ENCODE measurements at regions not wholly inside any gene's neighbourhood (a gene's known extent, or its start where the extent isn't known, plus 50 kb on each side); places are given as distances from the start of the nearest gene placed in this dataset.

- no peak for DNase-seq (ENCODE audit: low read depth in 3 of 3, low spot score in 2 of 3)
Observed at GRCh38 chr17:77893144-77894044, 65.1 kb upstream of the TNRC6C start.

DNA sequence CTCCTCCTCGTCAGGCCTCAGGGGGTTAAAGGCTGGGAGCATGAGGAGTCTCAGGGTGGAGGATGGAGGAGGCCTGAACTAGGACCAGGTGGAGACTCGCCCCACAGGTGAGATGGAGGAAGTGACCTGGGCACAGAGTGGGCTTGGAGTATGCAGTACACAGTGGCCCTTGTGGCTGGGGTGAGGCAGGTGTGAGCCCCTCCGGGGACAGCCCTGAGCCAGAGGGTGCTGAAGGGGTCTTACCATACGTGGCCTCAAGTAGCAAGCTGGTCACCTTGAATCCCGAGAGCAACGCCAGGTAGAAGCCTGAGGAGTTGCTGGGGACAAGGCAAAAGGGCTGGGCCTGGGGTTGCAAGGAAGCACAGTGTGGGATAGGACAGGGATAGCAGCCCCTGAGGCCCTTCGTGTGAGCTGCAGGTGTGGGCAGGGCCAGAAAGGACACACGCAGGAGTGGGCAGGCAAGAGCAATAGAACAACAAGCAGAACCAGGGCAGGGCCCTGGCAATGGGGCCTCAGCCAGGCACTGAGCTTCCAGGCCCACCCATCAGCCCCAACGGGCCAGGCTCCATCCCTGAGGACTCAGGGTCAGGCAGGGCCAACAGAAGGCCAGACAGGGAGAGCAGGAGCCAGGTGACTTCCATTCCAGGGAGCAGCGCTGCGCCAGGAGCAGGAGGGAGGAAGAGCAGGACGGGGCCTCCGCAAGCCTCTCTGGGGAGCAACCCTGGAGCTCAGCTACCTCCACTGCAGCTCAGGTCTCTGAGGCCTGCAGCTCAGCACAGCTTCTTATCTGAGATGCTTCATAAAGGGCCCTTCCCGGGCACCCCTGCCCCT lies 64.2 kb upstream of the TNRC6C start:
- no peak for DNase-seq (ENCODE audit: low read depth in 3 of 3, low spot score in 2 of 3)

- no peak for DNase-seq (ENCODE audit: low read depth in 3 of 3, low spot score in 2 of 3)
Observed at GRCh38 chr17:77897741-77898301, 60.7 kb upstream of the TNRC6C start.

DNA sequence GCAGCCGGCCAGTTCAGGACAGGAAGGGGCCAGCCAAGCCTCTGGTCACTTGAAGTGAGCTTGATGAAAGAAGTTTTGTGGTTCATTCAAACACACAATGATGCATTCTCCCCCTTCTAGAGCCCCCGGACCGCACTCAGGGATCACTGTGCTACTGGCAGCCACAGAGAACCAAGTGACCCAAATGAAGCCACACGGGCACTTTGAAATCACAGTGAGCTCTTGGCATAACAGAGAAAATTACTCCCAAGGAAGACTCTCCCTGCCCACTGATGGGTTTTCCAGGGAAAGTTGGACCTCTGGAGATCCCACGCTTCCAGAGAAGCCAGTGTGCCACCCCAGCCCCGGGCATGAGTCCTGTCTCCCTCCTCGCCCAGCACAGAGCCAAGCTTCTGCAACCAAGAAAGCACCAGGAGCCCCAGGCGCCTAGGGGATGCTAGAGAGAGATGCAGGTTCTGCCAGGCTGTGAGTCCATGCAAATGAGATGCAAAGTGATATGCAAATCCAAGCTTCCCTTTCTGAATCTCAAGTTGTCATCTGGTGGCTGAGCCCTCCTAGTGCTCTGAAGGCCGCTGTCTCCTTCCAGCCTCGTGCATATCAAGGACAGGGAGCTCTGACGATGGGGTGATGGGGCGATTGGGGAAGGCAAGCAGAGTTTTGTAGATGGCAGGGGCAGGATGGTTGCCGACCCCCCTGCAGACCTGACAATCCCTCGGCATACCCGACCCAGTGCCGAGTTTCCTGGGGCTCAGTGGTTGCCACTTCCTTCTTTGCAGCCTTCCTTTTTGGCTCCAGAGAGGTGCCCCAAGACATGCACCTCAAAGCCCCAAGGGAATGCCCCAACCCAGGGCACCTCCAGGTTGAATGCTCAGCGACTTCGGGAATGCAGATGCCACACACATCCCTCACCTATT lies 59.7 kb upstream of the TNRC6C start:
- DNase-seq (ENCODE audit: low read depth in 3 of 3, low spot score in 2 of 3), result no peak

DNA sequence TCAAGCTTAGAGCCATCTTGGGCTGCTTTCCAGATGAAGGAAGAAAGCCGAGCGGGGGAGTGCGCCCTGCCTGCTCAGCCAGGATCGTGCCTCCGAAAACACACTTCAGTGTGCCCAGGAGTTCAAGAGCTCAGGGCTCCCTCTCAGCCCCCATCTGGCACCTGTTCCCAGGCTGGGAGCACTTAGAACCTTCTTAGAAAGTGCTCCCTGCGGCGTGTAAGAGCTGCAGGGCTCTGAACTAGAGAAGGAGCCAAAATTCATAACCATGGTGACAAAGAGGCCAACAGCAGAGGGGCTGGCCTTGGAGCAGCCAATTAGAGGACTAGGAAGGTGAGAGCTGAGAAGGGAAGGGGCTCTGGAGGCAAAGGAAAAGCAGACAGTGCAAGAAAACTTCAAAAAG lies 59.0 kb upstream of the TNRC6C start:
- DNase-seq (ENCODE audit: low read depth in 3 of 3, low spot score in 2 of 3), result no peak

GRCh38 chr17:77901481-77901880 lies 57.0 kb upstream of the TNRC6C start:
- no peak for DNase-seq (ENCODE audit: low read depth in 3 of 3, low spot score in 2 of 3)

- no peak for DNase-seq (ENCODE audit: low read depth in 3 of 3, low spot score in 2 of 3)
Observed at GRCh38 chr17:77905266-77905665, 53.2 kb upstream of the TNRC6C start.

- DNase-seq (ENCODE audit: low read depth in 3 of 3, low spot score in 2 of 3), result no peak
Observed at GRCh38 chr17:77905766-77906165, 52.7 kb upstream of the TNRC6C start.

- no peak for DNase-seq (ENCODE audit: low read depth in 3 of 3, low spot score in 2 of 3)
Observed at GRCh38 chr17:77906377-77906871, 52.1 kb upstream of the TNRC6C start.

DNA sequence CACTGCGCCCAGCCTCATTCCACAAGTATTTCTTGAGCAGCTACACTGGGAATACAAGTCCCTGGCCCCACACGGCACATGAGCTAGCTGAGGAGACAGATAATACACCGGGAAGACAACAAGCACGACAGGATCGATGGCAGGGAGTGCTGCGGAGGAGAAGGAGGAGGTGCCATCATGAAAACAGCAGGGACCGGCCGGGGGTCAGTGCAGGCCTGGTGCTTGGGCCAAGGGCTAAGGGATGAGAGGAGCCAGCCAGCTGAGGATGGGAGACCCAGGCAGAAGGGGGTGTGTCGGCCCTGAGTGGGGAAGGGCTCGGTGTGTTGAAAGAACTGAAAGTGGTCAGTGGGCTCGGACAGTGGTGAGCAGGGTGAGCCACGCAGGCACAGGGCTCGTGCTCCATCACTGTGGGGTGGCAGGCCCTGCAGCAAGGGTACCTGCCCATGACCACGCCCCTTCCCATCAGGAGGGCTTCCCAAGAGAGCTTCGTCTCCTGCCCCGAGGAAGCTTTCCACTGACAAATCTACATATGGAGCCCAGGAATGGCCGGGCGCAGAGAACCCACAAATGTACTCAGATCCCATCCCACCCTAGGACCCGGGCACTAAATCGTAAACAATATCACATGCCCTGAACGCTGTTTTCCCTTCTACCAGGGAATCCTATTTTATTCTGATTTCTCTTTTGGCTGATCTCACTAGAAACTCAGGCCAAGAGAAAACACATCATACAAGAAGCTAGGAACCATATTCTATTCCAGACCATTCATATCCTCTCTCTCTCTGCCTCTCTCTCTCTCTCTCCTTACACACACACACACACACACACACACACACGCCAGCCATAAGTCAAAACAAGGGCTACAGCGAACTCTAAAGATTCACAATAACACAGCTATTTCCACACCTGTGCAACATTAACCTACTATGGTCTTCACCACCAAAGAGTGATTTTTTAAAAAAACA lies 50.7 kb upstream of the TNRC6C start:
- no peak for DNase-seq (ENCODE audit: low read depth in 3 of 3, low spot score in 2 of 3)

GRCh38 chr17:77908501-77908900 lies 50.0 kb upstream of the TNRC6C start:
- DNase-seq (ENCODE audit: low read depth in 3 of 3, low spot score in 2 of 3), result no peak
